DMS114 treated with DMSO at 0.1 percent for 48 hours (cell line): ENCODE measurements at regions not wholly inside any gene's neighbourhood (a gene's known extent, or its start where the extent isn't known, plus 50 kb on each side); places are given as distances from the start of the nearest gene placed in this dataset.
"Not testable (repeated sequence)": the region's sequence is repeated elsewhere in the genome, so short reads cannot be mapped to it uniquely, and the experiment has no call there.

ENCODE experiments used
- DNase-seq: peaks from one replicate; lab custom pipeline; 2025; ENCODE audit not compliant: unreplicated experiment; lab: John Stamatoyannopoulos, UW

DNA sequence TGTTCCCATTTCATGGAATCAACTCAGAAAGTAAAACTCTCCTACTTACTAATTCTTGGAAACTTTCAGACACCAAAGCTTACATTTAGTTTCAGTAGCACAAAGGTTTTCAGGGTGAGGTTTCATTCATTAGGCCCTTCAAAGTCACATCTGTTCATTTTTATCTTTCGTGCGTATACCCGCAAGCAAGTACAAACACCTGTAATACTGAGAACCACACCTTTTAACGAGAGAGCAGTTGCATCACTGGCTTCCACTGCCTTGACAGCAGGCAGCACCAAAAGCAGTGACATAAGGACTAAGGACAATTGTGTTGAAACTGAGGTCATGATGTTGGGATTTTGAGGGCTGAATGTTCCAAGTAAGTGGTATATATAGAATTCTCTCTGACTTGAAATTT is 60.5 kb downstream of the GOLGA6L22 start:
- DNase-seq = not testable (repeated sequence)

DNA sequence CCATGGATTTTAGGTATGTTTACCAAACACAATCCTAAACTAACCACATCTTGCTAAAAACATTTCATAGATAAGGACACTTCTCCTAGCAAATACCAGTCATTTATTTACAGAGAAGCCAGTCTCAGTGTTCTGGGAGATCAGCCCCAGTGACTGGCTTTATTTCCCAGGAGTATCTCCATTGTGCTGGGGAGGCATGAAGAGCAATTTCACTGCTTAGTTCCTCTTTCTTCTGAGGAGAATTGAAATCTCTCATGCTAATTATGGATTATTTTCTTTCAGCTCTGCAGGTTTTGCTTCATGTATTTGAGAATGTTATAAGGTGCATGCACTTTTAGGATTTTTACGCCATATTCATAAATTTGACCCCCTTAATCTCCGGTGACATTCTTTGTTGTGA is 67.8 kb downstream of the GOLGA6L22 start:
- DNase-seq = not testable (repeated sequence)

DNA sequence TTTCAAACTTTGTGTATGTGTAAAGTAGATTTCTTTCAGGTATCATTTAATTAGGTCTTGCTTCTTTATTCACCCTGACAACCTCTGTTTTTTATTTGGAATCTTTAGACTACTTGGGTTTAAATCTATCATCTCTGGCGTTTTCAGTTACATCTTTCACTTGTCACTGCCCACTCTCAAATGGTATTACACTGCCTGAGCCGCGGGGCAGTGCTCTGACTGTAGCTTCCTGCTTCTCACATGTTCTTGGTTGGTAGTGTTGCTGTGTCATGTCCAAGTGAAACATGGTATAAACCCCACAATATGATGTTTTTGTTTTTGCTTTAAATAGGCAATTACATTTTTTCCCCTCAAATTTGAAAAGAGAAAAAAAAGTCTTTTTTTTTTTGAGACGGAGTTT is 68.3 kb downstream of the GOLGA6L22 start:
- DNase-seq = not testable (repeated sequence)

DNA sequence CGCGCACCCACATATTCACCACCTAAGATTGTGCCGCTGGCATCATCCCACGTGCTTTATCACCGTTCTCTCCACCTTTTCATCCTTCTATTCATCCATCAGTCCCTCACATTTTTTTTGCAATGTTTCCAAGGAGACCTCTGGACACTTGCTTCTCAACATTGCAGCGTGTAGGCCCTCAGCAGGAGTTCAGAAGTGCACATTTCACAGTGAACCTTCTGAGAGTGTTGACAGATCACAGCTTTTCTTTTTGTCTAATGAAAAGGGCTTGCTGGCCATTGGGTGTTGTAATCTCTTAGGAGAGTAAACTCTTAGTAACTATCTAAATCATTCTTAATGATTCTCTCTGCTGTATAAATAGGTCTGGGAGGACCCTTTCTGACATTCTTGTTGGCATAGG is 70.5 kb downstream of the GOLGA6L22 start:
- DNase-seq = not testable (repeated sequence)

DNA sequence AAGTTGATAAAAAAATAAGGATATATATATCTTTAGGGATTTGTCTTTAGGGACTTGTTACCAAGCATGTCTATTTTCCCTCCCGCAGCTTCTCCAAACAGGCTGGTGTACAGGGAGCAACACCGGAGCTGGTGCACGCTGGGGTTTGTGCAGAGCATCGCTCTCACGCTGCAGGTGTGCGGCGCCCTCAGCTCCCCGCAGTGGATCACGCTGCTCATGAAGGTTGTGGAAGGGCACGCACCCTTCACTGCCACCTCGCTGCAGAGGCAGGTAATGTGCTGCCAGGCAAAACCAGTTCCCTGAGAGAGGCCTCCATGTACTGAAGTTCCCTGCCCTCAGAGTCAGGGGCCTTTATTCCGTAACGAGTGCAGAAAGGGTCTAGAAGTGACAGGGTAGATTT is 101.0 kb downstream of the GOLGA6L22 start:
- not testable (repeated sequence) for DNase-seq

DNA sequence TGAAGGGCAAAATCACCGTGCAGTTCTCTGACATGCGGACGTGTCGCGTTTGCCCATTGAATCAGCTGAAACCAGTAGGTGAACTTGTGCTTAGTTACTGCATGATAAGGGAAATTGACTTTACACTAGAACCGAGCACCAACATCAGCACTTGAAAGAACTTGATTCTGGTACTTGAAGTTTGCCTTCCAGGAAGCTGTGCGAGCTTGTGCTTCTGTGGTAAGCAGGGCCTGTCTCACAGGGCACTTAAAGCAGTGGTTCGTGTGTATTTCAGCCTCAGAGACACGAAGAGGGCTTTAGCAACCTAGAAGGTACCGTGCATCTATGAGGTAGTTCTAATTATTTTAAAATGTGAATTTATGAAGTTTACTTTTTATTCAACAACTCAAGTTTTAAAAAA is 103.0 kb downstream of the GOLGA6L22 start:
- not testable (repeated sequence) for DNase-seq

DNA sequence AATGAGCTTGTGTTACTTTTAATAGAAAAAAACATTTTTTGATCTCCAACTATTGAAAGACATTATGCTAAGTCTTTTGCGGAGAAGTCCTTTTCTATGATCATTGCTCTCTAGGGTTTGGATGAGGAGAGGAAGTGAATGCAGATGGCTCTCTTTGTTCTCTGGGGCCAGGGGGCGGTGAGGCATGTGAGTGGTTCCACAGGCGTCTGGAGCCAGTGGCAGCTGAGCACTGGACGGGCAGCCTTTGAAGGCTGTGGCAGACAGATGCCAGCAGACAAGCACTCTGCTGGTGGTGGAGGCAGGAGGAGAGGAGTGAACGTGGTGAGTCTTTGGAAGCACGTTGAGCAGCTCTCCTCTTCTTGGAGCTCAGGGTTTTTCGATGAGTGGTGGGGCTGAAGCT is 107.8 kb downstream of the GOLGA6L22 start:
- not testable (repeated sequence) for DNase-seq

DNA sequence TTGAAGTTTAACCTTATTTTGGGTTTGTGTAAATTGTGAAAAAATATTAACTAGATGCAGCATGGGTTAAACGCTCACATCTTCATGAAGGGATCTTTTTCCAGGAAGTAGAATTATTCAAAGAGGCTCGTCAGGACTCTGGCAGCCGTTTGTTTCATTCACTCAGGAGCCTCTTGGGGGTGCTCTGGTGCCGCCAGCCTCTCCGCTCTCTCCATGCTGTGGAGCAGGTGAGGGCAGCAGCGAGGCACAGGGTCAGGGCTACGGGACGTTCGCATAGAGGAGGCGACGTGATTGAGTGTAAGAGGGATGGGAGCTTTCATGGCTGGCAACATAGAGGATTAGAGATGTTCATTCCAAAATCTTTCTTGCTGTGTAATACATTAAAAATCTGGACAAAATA is 110.8 kb downstream of the GOLGA6L22 start:
- not testable (repeated sequence) for DNase-seq

DNA sequence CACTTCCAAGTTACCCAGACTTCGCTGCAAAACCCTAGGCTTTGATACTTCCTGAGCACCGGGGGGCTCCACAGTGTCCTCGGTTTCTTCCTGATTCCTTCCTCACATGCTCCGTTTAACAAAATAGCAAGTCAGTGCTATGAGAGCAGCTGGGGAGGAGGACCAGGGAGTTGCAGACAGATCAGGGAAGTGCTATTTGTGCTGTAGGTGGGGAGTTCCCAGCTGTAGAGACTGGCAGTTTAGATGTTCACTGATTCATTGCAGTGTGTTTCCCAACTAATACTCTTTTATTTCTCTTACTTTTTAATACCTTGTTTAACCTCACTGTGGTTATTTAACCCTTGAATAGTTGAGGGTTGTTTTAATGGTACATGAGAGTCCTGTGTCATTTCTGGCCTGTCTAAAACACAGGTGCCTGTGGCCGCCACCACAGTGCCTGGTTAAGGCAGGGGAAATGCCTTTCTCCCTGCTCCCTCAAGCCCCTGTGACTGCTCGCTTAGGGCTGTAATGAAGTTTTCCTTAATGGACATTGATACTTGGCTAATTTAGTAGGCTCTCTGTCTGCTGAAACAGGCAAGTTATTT is 113.5 kb downstream of the GOLGA6L22 start:
- not testable (repeated sequence) for DNase-seq

DNA sequence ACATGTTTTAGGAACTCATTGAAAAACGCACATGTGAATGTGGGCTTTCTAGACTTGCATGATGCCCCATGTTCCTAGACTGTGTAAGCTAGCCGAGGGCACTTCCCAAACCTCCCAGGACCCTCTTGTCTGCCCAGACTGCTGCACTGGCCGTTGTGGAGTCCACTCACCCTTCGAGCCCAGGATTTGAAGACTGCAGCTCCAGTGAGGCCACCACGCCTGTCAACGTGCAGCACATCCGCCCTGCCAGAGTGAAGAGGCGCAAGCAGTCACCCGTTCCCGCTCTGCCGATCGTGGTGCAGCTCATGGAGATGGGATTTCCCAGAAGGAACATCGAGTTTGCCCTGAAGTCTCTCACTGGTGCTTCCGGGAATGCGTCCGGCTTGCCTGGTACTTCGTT is 114.1 kb downstream of the GOLGA6L22 start:
- DNase-seq = not testable (repeated sequence)

DNA sequence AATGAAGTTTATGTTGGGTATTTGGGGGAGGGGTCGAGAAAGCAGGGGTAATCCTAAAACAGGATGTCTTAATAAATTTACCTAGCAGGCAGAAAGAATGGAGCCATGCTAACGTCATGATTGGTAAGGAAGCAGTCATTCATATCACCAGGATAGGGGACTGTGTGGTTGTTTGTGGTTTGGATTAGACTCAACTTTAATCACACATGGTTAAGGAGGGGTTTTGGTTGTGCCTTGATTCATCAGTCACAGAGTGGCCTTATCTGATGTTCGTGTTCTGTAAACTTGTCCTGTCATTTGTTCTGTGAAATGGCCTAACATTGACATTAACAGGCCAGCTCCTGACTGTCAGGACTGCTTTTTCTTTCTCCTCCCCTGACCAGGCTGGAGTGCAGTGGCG is 119.1 kb downstream of the GOLGA6L22 start:
- DNase-seq = not testable (repeated sequence)

DNA sequence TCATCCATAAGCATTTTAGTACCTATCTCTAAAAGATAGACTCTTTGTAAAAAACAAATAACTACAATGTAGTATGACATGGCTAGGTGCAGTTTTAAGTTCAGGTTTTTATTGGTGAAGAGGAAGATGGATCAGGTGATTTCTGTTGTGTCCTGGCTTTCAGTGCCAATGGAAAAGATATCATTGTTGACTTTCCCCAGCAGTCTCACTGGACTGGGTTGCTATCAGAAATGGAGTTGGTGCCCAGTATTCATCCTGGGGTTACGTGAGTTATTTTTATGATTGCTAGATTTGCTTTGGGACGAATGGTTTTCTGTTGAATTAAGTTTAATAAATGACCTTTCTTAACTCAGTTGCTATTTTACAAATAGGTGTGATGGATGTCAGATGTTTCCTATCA is 120.5 kb downstream of the GOLGA6L22 start:
- not testable (repeated sequence) for DNase-seq

DNA sequence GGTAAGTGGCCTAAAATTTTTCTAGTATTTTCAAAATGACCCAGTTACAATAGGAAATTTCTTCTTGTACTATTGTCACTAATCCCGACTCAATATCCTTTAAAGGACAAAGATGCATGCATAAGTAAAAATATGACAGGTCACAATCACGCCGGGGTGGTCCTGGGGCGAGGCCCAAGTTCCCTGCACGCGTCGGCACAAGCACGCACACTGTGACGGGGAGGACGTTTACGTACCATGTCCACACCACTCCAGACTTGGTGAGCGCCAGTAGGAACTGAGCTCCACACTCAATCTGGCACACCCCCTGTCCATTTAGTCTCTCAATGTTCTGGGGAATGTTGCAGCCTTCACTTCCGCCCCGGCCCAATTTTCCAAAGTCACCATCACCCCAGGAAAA is 128.7 kb downstream of the GOLGA6L22 start:
- DNase-seq = not testable (repeated sequence)

DNA sequence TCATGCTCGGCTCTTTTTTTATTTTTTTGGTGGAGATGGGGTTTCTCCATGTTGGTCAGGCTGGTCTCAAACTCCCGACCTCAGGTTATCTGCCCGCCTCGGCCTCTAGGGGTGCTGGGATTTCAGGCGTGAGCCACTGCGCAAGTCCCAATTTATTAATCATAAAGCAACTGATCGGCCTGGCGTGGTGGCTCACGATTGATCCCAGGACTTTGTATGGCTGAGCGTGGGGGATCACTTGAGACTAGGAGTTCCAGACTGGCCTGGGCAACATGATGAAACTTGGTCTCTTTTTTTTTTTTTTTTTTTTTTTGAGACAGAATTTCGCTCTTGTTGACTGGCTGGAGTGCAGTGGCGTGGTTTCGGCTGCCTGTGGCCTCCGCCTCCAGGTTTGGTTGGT is 139.8 kb downstream of the GOLGA6L22 start:
- DNase-seq = not testable (repeated sequence)

DNA sequence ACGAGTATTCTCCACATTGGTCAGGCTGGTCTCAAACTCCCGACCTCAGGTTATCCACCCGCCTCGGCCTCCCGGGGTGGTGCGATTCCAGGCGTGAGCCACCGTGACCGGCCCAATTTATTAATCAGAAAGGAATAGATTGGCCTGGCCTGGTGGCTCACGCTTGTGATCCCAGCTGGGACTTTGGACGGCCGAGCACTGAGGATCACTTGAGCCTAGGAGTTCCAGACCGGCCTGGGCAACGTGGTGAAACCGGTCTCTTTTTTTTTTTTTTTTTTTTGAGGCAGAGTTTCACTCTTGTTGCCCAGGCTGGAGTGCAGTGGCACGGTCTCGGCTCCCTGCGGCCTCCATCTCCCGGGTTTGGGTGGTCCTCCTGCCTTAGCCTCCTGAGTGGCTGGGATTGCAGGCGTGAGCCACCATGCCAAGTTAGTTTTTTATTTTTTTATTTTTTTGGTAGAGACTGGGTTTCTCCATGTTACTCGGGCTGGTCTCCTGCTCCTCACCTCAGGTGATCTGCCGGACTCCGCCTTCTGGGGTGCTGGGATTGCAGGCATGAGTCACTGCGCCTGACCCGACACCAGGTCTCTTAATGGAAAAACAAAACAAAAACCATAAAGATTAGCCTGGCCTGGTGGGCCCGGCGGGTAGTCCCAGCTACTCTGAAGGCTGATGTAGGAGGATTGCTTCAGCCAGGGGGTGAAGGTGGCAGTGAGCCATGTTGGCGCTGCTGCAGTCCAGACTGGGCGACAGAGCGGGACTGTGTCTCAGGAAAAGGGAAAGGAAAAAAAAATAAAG is 141.0 kb downstream of the GOLGA6L22 start:
- not testable (repeated sequence) for DNase-seq

DNA sequence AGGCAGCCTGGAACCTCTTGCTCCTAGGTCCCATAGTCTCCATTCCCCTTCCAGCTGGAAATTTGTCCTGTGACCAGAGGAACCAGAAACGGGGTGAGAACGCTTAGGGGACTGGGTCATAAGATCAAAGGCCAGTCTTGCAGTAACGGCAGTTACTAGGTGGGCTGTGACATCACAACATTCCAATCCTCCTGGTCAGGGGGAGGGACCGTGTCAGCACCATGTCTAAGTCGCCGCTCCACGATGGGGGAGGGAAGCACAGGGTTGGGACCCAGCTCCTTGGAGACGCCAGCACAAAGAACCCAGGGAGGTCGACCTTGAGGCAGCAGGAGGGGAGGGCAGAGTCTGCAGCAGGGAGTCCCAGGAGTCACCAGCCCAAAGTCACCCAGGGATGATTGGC is 158.3 kb downstream of the GOLGA6L22 start:
- not testable (repeated sequence) for DNase-seq

DNA sequence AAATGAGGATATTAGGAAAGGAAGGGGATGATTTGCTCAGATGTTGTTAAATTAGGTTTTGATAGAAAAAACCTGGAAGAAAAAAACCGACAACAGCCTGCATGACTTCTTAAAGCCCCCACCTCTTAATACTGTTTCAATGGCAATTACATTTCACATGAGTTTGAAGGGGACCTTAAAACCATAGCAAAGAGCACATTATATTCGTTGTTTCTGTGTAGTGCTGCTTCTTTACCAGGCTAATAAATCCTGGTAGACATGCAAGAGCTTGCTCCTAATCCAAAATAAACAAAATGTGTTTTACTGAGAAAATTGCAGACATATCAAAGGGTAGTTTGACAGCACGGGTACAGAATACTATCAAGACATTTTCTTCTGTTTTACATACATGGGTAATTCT is 154.7 kb upstream of the NIPA1 start:
- not testable (repeated sequence) for DNase-seq

DNA sequence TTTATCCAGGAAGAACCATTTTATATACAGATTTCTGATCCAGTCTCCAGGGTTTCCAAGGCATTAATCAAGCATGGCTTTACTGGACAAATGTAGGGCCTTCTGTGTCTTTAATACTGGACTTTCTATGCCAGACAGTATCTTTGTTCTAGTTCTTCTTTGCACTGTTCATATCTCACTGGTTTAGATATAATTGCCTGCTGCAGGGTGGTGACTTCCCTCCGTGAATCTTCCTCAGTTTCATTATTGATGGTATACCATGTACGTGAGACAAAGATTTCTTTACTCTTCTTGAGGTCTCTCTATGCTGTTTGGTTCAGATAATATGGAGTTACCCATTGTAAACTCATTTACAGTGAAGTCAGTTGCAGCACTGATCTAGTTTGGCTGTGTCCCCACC is 146.5 kb upstream of the NIPA1 start:
- not testable (repeated sequence) for DNase-seq

DNA sequence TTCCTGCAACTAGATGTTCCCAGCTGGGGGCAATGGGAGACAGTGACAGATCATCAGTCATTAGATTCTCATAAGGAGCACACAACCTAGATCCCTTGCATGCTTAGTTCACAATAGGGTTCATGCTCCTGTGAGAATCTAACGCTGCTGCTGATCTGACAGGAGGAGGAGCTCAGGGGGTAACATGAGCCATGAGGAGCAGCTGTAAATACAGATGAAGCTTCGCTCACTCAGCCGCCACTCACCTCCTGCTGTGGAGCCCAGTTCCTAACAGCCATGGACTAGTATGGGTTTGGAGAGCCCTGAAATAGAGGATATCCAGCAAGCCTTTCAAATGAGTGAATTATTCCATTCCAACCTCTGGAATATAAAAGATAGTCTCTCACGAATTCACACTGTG is 137.0 kb upstream of the NIPA1 start:
- not testable (repeated sequence) for DNase-seq

DNA sequence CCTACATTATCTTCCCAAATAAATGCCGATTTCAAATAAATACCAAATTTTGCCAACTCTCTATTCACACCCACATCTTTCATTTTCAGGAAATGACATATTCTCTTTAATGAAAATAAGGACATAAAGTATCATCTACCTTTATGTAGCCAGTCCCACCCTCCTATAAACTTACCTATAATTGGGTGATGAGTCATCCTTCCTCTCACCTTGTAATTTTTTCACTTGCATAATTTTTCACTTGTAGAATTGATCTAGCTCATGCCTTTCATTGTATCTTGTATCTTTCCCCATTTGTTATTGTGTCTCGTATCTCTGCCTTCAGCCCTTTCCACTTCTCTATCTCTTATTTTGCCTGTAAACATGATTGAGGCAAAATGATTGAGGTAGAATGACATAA is 135.3 kb upstream of the NIPA1 start:
- not testable (repeated sequence) for DNase-seq

DNA sequence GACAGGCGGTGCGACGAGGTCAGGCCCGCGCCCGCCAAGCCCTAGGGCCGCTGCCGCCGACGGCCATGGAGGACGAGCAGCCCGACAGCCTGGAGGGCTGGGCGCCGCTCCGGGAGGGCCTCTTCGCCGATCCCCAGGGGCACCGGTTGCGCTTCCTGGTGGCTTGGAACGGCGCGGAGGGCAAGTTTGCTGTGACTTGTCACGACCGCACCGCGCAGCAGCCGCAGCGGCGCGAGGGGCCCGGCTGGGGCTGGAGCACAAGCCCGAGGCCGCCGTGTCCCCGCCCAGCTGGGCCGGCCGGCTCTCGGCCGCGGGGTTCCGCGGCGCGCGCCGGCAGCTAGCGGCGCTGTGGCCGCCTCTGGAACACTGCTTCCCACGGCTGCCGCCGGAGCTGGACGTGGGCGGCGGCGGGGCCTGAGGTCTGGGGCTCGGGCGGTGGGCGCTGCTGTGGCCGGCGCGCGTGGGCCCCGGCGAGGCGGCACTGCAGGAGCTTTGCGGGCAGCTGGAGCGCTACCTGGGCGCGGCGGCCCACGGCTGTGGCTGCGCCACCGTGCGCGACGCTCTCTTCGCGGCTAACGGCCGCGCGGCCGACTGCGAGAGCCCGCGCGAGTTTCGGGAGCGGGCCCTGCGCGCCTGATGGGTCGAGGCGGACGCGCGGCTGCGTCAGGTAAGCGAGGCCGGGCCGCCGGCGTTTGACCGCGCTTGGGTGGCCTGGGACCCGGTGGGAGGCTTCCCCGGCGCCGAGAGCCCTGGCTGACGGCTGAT is 122.0 kb upstream of the NIPA1 start:
- DNase-seq = not testable (repeated sequence)
